GM21576 (cell line): ENCODE measurements at regions not wholly inside any gene's neighbourhood (a gene's known extent, or its start where the extent isn't known, plus 50 kb on each side); places are given as distances from the start of the nearest gene placed in this dataset.
"Not testable (repeated sequence)": the region's sequence is repeated elsewhere in the genome, so short reads cannot be mapped to it uniquely, and the experiment has no call there.

Experiments used
- ATAC-seq: cut with Tn5 transposase; IDR thresholded peaks from one replicate; pipeline ENCODE4 v1.9.1; 2021; ENCODE audit warnings: mild to moderate bottlenecking, moderate library complexity; ENCODE audit not compliant: unreplicated experiment

- no peak for ATAC-seq
These were observed 599.6 kb downstream of the PSAT1 start for GRCh38 chr9:78896479-78896878.

GRCh38 chr9:78898234-78898633, 601.3 kb downstream of the PSAT1 start:
- no peak for ATAC-seq

GRCh38 chr9:78899006-78899405, 602.1 kb downstream of the PSAT1 start:
- no peak for ATAC-seq

GRCh38 chr9:78900500-78900899, 603.6 kb downstream of the PSAT1 start:
- ATAC-seq, result no peak

GRCh38 chr9:78902051-78902450, 605.1 kb downstream of the PSAT1 start:
- no peak for ATAC-seq

GRCh38 chr9:78903581-78903980, 606.7 kb downstream of the PSAT1 start:
- no peak for ATAC-seq

- no peak for ATAC-seq
These were observed 607.8 kb downstream of the PSAT1 start for GRCh38 chr9:78904686-78905085.

- no peak for ATAC-seq
These were observed 608.5 kb downstream of the PSAT1 start for GRCh38 chr9:78905387-78905786.

GRCh38 chr9:78905986-78906755, 609.2 kb downstream of the PSAT1 start:
- ATAC-seq, result no peak

GRCh38 chr9:78909566-78909965, 612.6 kb downstream of the PSAT1 start:
- no peak for ATAC-seq

- ATAC-seq, result not testable (repeated sequence)
These were observed 620.0 kb downstream of the PSAT1 start for GRCh38 chr9:78916884-78917283.

- ATAC-seq, result no peak
These were observed 622.1 kb downstream of the PSAT1 start for GRCh38 chr9:78918976-78919375.

GRCh38 chr9:78919701-78920100, 622.8 kb downstream of the PSAT1 start:
- ATAC-seq, result no peak

GRCh38 chr9:78921341-78921740, 624.4 kb downstream of the PSAT1 start:
- ATAC-seq, result no peak

GRCh38 chr9:78923966-78924659, 627.2 kb downstream of the PSAT1 start:
- no peak for ATAC-seq

- ATAC-seq, result no peak
These were observed 630.4 kb downstream of the PSAT1 start for GRCh38 chr9:78927099-78927940.

- no peak for ATAC-seq
These were observed 631.9 kb downstream of the PSAT1 start for GRCh38 chr9:78928625-78929405.

- no peak for ATAC-seq
These were observed 633.4 kb downstream of the PSAT1 start for GRCh38 chr9:78930281-78930680.

- ATAC-seq, result no peak
These were observed 636.1 kb downstream of the PSAT1 start for GRCh38 chr9:78932849-78933627.

GRCh38 chr9:78934880-78935279, 636.9 kb upstream of the TLE4 start:
- no peak for ATAC-seq
